AG10803 (cell line): ENCODE measurements at regions not wholly inside any gene's neighbourhood (a gene's known extent, or its start where the extent isn't known, plus 50 kb on each side); places are given as distances from the start of the nearest gene placed in this dataset.

Experiments used
- DNase-seq: peaks from one replicate; pipeline ENCODE4 v3.0.0; 2010; ENCODE audit warnings: low read depth
- H3K4me3 ChIP-seq: 2 replicates; pipeline ENCODE4 v1.5.1; 2011; ENCODE audit warnings: mild to moderate bottlenecking, low read length, control low read depth
- TF ChIP-seq, protein P1 (sequence below): conservative IDR thresholded peaks from 2 replicates; pipeline ENCODE4 v1.5.1; 2011; ENCODE audit warnings: mild to moderate bottlenecking, low read length, control low read depth, inconsistent platforms

- DNase-seq, result no peak
- TF ChIP-seq, protein P1, sequence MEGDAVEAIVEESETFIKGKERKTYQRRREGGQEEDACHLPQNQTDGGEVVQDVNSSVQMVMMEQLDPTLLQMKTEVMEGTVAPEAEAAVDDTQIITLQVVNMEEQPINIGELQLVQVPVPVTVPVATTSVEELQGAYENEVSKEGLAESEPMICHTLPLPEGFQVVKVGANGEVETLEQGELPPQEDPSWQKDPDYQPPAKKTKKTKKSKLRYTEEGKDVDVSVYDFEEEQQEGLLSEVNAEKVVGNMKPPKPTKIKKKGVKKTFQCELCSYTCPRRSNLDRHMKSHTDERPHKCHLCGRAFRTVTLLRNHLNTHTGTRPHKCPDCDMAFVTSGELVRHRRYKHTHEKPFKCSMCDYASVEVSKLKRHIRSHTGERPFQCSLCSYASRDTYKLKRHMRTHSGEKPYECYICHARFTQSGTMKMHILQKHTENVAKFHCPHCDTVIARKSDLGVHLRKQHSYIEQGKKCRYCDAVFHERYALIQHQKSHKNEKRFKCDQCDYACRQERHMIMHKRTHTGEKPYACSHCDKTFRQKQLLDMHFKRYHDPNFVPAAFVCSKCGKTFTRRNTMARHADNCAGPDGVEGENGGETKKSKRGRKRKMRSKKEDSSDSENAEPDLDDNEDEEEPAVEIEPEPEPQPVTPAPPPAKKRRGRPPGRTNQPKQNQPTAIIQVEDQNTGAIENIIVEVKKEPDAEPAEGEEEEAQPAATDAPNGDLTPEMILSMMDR, result no peak
- no peak overlapping the region for H3K4me3 ChIP-seq
Measured at GRCh38 chr2:199509403-199509802, 51.7 kb upstream of the SATB2 start.
